B cell (primary cell): ENCODE measurements at regions not wholly inside any gene's neighbourhood (a gene's known extent, or its start where the extent isn't known, plus 50 kb on each side); places are given as distances from the start of the nearest gene placed in this dataset.

Source experiments
- ATAC-seq: fragments of 200-7000 bp; cut with Tn5 transposase; one replicate; pipeline ENCODE4 v1.10.0; 2021; ENCODE audit warnings: low read depth, mild to moderate bottlenecking, moderate number of reproducible peaks, moderate library complexity
- CTCF ChIA-PET: fragments of 350-600 bp; sonication (Branson Sonifier 250); formaldehyde crosslinking; loops from one replicate; lab custom pipeline; 2021; ENCODE audit warnings: antibody characterized with exemption, inconsistent platforms; lab: Charles Lee
- POLR2A ChIA-PET: fragments of 350-600 bp; sonication (Branson Sonifier 250); formaldehyde crosslinking; loops from one replicate; lab custom pipeline; 2021; ENCODE audit warnings: antibody characterized with exemption; lab: Charles Lee
- DNase-seq: peaks from one replicate; pipeline ENCODE4 v3.0.0; 2013
- H2AFZ ChIP-seq: 2 replicates; pipeline ENCODE4 v1.6.1; 2012; ENCODE audit warnings: mild to moderate bottlenecking, low read depth, low read length; ENCODE audit not compliant: insufficient read depth, poor library complexity, severe bottlenecking
- H3K27ac ChIP-seq, 2 donors: 1 replicate in 1 of 2; 2 replicates in 1 of 2; pipeline ENCODE4 v1.5.1; 2012 to 2013; ENCODE audit warnings: low read length in 2 of 2, mild to moderate bottlenecking in 2 of 2, moderate library complexity in 1 of 2
- H3K27me3 ChIP-seq, 4 experiments: fragments of 200-600 bp in 1 of 4; sonication (generic) in 1 of 4; replicated peaks in 1 of 4; 1 replicate in 2 of 4; 2 replicates in 2 of 4; pipeline versions ENCODE4 v1.6.1 to v1.7.0; 2013 to 2016; ENCODE audit warnings: low read length in 3 of 4, mild to moderate bottlenecking in 2 of 4, mixed read lengths in 1 of 4, moderate library complexity in 1 of 4; ENCODE audit not compliant: insufficient read depth in 4 of 4, control insufficient read depth in 3 of 4; ENCODE audit errors: control extremely low read depth in 1 of 4
- H3K36me3 ChIP-seq, 2 experiments: replicated peaks in 1 of 2; 1 replicate in 1 of 2; 2 replicates in 1 of 2; pipeline versions ENCODE4 v1.6.1 to v1.7.1; 2013; ENCODE audit warnings: low read length in 1 of 2; ENCODE audit not compliant: insufficient read depth in 2 of 2, control insufficient read depth in 1 of 2; ENCODE audit errors: control extremely low read depth in 1 of 2, extremely low read depth in 1 of 2
- H3K4me1 ChIP-seq, 2 donors: fragments of 200-600 bp in 1 of 2; sonication (generic) in 1 of 2; 1 replicate in 1 of 2; 2 replicates in 1 of 2; pipeline versions ENCODE4 v1.5.1 to v1.6.1; 2013 to 2017; ENCODE audit warnings: low read length in 2 of 2; ENCODE audit not compliant: control insufficient read depth in 2 of 2, insufficient read depth in 2 of 2
- H3K4me2 ChIP-seq: replicated peaks from 2 replicates; pipeline ENCODE3; 2012; ENCODE audit warnings: mild to moderate bottlenecking, low read depth, low read length; ENCODE audit not compliant: poor library complexity, severe bottlenecking
- H3K4me3 ChIP-seq, 5 experiments: fragments of 200-600 bp in 1 of 5; sonication (generic) in 1 of 5; 1 replicate in 3 of 5; 2 replicates in 2 of 5; pipeline versions ENCODE4 v1.5.1 to v1.7.0; 2011 to 2016; ENCODE audit warnings: low read length in 4 of 5, mild to moderate bottlenecking in 4 of 5, low read depth in 2 of 5, control low read depth in 1 of 5, moderate library complexity in 1 of 5; ENCODE audit not compliant: insufficient read depth in 1 of 5; ENCODE audit errors: control extremely low read depth in 1 of 5, extremely low read depth in 1 of 5
- H3K79me2 ChIP-seq: fragments of 200-600 bp; sonication (generic); one replicate; pipeline ENCODE4 v1.6.0; 2016; ENCODE audit warnings: low read length; ENCODE audit not compliant: control insufficient read depth, insufficient read depth
- H3K9ac ChIP-seq: fragments of 200-600 bp; sonication (generic); 2 replicates; pipeline ENCODE4 v1.6.1; 2017; ENCODE audit warnings: mild to moderate bottlenecking, low read length, moderate library complexity
- H3K9me3 ChIP-seq, 3 donors: one replicate each; pipeline versions ENCODE4 v1.6.1 to v1.7.1; 2013; ENCODE audit warnings: low read length in 2 of 3; ENCODE audit not compliant: control insufficient read depth in 2 of 3, insufficient read depth in 1 of 3; ENCODE audit errors: control extremely low read depth in 1 of 3
- H4K20me1 ChIP-seq: 2 replicates; pipeline ENCODE4 v1.6.0; 2012; ENCODE audit warnings: mild to moderate bottlenecking, low read length; ENCODE audit not compliant: insufficient read depth, control insufficient read depth, poor library complexity, severe bottlenecking
- H3K27ac Mint-ChIP-seq: one replicate; pipeline ENCODE4 v1.8.0; 2021; ENCODE audit warnings: mixed read lengths
- H3K27me3 Mint-ChIP-seq: one replicate; pipeline ENCODE4 v1.8.0; 2021; ENCODE audit warnings: mixed read lengths
- H3K4me1 Mint-ChIP-seq: one replicate; pipeline ENCODE4 v1.8.0; 2021; ENCODE audit warnings: mixed read lengths
- H3K4me3 Mint-ChIP-seq: one replicate; pipeline ENCODE4 v1.8.0; 2021; ENCODE audit warnings: mixed read lengths
- H3K9me3 Mint-ChIP-seq: one replicate; pipeline ENCODE4 v1.8.0; 2022; ENCODE audit warnings: mixed read lengths; ENCODE audit not compliant: insufficient read depth
- EZH2 ChIP-seq: IDR thresholded peaks from 2 replicates; pipeline ENCODE4 v1.6.1; 2012; ENCODE audit warnings: borderline replicate concordance, low read depth, mild to moderate bottlenecking, moderate library complexity, low read length; ENCODE audit not compliant: insufficient read depth, poor library complexity, severe bottlenecking
- whole genome bisulfite sequencing: methylation state at CpG from one replicate; pipeline ENCODE4 v1.1.5; 2013; ENCODE audit warnings: missing lambda C conversion rate; ENCODE audit not compliant: insufficient coverage; 5-methylcytosine and 5-hydroxymethylcytosine counted together
- intact Hi-C: fragments of 100-400 bp; cut with micrococcal nuclease; formaldehyde crosslinking; loops from one replicate; pipeline ENCODE4 v1.10.0; 2022
- TF ChIP-seq, protein P1 (sequence below): fragments of 200-600 bp; IDR thresholded peaks from one replicate; pipeline ENCODE4 v1.8.0; 2022; ENCODE audit warnings: antibody characterized with exemption, mild to moderate bottlenecking

DNA sequence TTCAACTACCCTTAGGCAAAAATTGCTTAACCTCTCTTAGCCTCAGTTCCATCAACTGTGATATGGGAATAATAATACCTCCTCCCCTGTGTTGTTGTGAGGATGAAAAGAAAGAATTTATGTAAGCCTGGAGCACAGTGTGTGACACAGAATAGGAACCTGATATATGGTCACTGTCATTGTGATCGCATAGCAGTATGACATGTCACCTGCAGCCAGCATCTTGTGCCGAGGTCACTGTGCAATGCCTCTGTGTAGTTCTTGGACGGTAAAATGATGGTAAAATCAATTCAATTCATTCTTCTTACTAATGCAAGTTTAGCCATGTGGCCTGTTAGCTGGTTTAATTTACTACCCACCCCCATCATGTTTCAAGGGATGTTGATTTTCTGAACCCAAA lies 54.6 kb upstream of the GPR158 start:
- no peak overlapping the region for H3K4me2 ChIP-seq
- H3K4me1 Mint-ChIP-seq: no peaks in the 10 kb centered on the region
- H3K4me1 ChIP-seq: no peaks in the 10 kb centered on the region
- no peak overlapping the region for H3K4me3 Mint-ChIP-seq
- ATAC-seq: no peak
- no peaks in the 10 kb centered on the region for H3K36me3 ChIP-seq
- no peak for TF ChIP-seq EZH2
- TF ChIP-seq, protein P1, sequence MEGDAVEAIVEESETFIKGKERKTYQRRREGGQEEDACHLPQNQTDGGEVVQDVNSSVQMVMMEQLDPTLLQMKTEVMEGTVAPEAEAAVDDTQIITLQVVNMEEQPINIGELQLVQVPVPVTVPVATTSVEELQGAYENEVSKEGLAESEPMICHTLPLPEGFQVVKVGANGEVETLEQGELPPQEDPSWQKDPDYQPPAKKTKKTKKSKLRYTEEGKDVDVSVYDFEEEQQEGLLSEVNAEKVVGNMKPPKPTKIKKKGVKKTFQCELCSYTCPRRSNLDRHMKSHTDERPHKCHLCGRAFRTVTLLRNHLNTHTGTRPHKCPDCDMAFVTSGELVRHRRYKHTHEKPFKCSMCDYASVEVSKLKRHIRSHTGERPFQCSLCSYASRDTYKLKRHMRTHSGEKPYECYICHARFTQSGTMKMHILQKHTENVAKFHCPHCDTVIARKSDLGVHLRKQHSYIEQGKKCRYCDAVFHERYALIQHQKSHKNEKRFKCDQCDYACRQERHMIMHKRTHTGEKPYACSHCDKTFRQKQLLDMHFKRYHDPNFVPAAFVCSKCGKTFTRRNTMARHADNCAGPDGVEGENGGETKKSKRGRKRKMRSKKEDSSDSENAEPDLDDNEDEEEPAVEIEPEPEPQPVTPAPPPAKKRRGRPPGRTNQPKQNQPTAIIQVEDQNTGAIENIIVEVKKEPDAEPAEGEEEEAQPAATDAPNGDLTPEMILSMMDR: no peak
- no peak overlapping the region for H3K27ac Mint-ChIP-seq
- H4K20me1 ChIP-seq: no peaks in the 10 kb centered on the region
- H3K9me3 Mint-ChIP-seq: no peaks in the 10 kb centered on the region
- H3K27ac ChIP-seq: no peak overlapping the region
- H3K4me3 ChIP-seq: no peak overlapping the region
- H3K27me3 ChIP-seq: peaks cover 0 to 4% (median 0%) of the 10 kb centered on the region in 4 experiments
- H3K27me3 Mint-ChIP-seq: peaks cover 10% of the 10 kb centered on the region
- ChIA-PET CTCF (no interaction called here), POLR2A (no interaction called here)
- H3K9ac ChIP-seq: no peak overlapping the region
- H2AFZ ChIP-seq: no peak overlapping the region
- DNase-seq: no peak
- intact Hi-C loops: no loop called here
- 88% methylated on average over 1 of the region's 3 CpGs for WGBS
- no peaks in the 10 kb centered on the region for H3K79me2 ChIP-seq
- H3K9me3 ChIP-seq: peaks cover 0 to 3% (median 0%) of the 10 kb centered on the region in 3 donors
